M059J (cell line): ENCODE measurements at regions not wholly inside any gene's neighbourhood (a gene's known extent, or its start where the extent isn't known, plus 50 kb on each side); places are given as distances from the start of the nearest gene placed in this dataset.

Experiments
- DNase-seq: peaks from one replicate; pipeline ENCODE4 v3.0.0-alpha.2; 2012; ENCODE audit warnings: low read depth

DNA sequence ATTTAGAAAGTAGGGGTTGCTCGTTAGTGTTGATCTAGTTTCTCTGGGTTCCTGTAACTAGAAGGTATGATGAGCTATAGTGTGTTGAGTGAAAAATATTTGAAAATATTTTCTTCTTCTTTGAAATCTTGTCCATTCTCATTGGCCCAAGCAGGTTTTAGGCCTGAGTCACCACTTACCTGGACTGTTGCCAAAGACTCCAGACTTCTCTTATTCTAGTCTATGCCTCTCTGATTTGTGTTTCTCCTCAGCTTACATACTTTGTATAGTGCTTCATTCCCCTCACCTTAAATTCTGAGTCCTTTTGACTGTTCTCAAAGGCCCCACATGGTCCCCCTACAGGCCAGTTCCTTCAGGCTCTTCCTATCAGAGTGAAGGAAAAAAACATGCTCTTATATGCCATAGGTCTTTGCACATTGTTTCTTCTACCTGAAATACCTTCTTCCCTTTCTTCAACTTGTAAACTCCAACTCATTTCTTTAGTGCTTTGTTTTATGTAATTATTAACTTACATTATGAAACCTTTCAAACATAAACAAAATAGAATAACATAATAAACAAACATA lies 258.2 kb downstream of the PPP1R2C start:
- peak; percentile 69 for DNase-seq

DNA sequence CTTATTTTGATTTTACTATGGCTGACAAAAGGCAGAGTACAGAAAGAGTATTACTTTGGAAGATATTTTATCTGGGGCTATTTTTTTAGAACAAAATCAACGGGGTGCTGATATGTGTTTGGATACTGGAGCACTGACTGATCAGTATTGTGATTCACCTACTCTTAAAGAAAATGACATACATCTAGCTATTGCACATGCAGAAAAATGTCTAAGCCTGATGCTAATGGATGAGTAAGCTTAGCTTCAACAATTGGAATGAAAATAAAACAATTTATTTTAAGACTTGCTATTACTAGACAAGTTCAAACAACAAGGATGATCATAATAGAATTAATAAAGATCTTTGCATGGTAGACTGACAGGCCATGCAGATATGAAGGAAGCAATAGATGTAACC lies 262.0 kb downstream of the PPP1R2C start:
- no peak for DNase-seq

DNA sequence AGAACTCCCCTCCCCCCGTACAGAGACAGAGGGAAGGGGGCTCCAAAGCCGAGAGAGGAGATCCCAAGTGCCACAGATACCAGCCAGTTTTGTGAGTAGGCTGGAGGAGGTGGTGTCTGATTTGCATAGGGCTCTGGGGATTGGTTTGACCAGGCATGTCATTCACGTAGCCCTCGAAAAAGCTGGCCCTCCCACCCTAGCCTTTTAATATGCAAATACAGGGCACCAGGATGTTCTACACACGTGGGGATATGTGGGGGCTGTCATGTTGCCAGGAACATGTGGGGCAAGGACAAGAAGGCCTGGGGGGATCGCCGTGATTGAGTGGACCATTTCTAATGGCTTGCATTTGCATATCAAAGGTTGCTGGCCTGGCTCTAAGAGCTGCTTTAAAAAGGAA lies 272.9 kb downstream of the PPP1R2C start:
- no peak for DNase-seq

DNA sequence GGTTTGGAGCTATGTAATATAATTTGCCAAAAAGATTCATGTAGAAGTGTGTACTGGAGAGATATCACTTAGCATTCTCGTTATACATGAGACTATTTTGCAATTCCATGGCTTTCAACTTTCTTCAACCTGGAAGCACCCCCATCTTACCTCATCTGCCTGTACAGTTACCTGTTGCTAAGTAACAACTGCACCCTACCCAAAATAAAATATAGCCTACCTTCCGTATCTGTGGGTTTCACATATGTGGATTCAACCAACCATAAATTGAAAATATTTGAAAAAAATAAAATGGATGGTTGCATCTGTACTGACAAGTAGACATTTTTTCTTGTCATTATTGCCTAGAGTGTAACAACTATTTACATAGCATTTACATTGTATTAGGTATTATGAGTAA lies 278.3 kb downstream of the PPP1R2C start:
- DNase-seq: no peak

DNA sequence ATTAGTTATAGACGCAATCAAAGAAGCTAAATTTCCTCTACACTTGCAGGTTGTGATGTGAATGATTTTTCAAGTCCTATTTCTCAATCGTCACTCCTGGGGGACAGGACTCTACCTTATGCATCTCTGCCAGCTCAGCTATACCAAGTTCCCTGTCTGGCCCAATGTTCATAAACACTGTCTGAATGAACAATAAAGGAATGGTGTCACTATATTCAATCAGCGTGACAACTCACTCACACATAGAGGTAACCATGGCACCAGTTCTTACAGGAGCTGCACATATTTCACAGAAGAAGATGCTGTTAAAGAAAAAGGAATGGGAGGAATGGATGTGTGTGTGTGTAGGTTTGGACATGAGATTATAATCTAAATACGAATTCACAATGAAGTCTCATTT lies 280.6 kb downstream of the PPP1R2C start:
- no peak for DNase-seq

DNA sequence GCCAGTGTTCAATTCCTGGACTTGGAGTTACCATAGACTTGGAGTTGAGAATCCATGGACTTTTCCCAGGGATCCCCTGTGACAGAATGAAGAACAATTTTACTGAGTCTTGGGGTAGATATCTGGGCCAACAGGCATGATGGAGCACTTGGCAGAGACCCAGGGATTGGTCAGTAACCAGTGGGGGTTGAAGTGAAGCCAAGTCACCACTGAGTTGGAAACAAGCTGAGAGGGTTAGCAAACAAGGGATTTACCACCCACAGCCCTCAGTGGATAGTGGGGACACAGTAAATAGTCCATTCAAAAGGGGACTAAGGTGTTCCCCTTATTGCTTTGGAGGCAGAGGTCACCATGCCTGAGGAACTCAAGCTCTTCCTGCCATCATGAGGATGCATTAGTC lies 281.7 kb downstream of the PPP1R2C start:
- peak; percentile 18 for DNase-seq

DNA sequence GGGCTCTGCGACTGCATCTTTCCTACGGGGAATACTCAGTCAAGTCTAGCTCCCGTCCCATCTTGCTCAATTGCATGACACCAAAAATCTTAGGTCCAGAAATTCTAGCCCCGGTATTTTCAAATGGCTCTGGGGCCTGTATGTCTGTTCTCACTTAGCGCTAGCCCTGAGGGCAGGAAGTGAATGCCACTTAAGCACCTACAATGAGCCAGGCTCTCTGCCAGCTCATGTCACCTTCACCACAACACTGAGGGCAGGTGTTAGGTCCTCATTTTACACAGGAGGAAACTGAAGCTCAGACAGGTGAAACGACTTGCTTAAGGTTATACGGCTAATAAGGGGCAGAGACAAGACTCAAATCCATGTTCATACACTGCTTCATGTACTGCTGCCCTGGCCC lies 282.8 kb downstream of the PPP1R2C start:
- peak; percentile 23 for DNase-seq

DNA sequence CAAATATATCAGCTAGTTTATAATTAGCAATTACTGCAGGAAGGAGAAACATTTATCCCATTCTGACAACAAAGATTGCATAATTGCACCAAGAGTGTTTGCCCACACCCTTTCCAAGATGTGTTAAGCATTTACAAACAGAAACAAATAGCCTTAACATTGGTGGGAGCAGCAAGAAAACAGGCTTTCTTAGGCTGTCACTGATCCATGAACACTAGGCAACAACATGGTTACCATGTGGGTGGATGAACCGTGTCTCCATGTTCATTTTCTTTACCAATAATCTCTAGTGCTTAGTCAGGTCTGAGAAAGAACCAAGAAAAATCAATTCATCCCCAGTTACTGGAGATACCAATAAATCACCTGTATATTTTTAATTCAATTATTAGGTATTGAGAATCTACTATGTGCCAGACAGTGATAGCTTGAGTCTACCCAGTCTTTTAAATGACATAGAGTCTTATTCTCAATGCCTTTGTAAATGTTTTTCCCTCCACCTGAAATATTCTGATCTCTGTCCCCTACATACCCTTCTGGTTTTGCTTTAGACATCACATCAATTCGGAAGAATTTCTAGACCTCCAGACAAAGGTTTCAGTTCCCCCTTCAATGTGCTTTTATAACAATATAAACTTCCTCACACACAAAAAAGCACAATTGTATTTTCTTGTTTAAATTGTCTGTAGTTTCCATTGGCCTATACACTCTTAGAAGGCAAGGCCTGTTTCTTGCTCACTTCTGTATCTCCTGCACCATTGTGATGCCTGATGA lies 286.6 kb downstream of the PPP1R2C start:
- no peak for DNase-seq

DNA sequence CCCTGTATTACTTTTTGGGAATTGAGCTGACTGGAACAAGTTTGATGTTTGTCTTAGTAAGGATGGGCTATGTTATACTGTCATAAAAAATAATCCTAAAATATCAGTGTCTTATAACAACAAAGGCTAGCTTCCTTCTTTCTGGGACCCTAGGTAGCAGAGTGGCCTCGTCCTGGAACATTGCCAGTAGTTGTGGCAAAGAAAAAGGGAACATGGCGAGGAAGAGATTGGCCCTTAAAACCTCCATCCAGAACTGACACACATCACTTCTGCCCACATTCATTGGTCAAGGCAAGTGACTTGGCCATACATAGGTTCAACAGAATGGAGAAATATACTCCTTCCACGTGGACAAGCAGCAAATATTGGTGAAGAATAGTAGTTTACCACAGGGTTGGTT lies 287.9 kb downstream of the PPP1R2C start:
- no peak for DNase-seq

DNA sequence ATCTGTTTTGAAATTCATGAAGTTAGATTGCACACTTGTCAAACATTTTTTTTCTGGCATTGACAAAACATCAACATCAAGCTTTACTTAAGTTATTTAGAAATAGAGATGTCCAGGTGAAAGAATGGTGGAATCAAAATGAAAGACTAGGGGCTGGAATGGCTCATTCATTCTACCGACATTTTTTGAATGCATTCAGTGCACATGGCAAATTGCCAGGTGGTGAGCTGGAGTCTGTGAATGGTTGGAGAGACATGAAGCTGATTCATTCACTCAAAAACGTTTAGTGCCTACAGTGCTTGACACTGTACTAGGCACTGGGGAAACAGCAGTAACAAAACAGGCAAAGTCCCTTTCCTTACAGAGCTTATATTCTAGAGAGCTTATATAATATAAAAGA lies 292.4 kb downstream of the PPP1R2C start:
- peak; percentile 58 for DNase-seq

DNA sequence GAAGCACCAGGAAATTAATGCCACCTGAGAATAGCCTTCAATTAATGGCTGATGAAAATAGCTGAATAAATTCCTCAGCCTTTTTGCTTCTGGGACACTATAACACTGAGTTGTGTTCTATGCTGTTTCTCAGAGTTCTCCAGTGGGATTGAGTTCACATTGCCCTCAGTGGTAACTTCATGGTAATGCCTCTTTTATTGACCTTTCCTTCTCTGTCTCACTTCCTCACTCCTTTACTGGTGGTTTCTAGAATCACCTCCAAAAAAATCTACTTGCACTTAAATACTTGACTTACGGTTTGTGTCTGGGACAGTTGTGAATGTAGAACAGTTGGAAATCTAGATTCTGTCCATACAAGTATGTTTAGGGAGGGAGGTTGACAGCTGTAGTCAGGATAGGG lies 293.7 kb downstream of the PPP1R2C start:
- no peak for DNase-seq

DNA sequence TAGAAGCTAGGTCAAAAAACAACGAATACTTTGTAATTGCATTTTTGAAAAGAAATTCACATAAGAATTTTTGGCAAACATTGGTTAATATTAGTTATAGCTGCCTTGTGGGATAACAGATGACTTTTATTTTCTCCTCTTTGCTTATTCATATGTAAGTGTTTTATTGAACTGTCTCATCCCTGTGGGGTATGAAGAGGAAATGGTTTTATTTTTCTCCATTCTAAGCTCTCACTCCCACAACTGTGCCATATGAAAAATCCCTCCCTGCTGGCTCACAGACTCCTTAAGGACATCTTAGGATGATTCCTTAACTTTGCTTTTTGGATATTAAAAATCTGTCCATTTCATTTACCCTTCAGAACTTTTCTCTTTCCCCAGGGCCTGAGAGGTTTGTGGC lies 300.6 kb downstream of the PPP1R2C start:
- no peak for DNase-seq

DNA sequence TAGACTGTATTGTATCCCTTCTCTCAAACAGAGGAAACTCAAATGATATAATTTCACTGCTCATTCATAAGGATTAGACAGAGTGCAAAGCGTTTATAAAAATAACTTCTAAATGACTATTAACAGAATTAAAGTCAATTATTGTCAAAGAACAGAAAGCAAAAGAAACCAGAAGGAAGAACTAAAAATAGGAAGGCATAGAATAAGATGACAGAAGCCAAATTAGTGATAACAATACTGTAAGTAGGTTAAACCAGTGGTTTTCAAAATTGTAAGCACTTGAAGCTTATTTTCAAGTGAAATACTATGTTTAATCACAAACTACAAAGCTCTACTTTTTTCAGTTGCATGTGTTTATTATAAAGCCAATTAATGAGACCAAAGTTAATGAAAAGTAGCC lies 305.2 kb downstream of the PPP1R2C start:
- DNase-seq: no peak

DNA sequence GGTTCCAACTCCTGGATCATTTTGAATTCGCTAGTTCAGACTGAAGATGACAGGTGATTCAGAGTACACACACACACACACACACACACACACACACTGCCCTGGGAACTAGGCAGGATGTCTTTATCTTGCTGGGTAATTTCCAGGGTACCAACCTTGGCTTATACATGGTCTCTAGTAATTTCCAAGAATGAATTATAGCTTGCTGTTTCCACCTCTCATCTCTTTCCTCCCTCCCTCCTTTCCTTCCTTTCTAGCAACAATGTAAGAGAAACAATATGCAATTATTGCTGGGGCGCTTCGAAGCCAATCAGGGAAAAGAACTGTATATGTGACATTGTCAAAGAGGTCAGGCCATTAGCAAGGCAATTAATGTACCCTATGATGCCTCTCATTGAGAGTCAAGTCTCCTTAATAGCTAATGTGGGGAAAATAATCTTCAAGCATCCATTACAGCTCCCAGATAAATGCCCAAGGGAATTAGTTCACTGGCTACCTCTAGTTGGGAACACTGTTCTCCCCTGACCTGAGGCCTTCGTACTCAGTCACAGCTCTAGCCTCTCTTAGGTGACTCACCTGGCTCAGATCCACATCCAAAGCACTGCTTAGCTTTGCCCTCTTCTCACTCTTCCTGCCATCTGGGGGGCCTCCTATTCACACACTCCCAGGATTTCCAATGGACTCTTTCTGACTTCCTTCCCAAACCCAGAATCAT lies 311.5 kb downstream of the PPP1R2C start:
- peak; percentile 58 for DNase-seq

DNA sequence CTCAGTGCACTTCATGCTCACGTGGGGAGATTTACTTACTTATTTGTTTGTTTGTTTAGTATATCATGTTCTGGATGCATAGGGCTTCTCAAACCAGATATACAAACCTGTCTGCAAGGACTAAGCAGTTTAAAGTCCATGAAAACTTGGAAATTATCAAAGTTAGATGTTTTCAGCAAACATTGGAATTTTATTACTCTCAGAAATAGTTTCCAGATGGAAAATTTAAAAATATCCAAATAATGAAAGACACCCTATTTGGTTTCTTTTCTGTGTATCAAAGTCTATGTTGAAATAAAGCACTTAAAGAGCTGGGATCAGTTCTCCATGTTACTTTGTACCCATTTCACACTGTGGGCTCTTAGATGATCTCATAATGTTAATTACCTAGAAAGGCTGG lies 312.1 kb downstream of the PPP1R2C start:
- no peak for DNase-seq

DNA sequence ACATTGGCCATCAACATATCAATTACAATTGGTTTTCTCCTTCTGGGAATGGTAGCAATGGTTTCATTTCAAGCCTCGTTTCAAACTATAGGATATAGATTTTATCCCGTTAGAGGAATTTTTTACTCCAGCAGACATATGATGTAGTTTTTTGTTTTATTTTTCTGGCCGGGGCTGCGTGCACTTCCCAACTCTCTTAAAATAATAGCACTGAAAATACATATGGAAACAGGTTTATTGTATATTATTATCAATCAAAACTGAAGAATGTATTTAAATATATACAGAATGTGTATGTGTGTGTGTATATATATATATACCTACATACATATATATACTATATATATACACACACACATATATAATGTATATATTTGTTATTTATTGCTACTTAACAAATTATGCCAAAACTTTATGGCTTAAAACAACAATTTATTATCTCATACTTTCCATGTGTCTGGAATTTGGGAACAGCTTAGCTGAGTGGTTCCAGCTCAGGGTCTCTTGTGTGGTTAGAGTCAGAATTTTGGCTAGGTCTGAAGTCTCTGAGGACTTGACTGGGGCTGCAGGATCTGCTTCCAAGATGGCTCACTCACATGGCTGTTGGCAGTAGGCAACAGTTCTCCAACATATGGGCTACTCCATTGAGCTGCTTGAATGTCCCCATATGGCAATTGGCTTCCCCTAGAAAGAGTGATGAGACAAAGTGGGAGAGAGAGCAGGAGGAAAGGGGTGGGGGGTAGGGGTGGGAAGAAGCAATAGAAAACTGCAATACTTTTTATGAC lies 314.1 kb downstream of the PPP1R2C start:
- no peak for DNase-seq

DNA sequence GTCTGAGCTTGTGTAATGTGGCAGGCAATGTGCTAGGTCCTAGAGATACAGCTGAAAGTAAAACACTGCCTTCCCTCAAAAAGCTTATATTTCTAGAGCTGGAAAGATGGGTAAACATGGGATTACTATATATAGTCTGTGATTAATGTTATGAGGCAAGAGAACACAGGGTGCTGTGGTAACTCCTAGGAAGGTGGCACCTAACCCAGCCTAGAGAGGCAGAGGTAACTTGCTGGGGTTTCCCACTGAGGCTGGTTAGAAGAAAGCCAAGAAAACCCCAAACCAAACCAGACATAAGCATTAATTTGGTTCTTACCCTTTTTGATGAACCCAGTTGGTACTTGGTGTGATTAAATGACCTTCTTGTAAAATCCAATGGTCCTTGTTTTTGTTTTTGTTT lies 315.0 kb downstream of the PPP1R2C start:
- no peak for DNase-seq

DNA sequence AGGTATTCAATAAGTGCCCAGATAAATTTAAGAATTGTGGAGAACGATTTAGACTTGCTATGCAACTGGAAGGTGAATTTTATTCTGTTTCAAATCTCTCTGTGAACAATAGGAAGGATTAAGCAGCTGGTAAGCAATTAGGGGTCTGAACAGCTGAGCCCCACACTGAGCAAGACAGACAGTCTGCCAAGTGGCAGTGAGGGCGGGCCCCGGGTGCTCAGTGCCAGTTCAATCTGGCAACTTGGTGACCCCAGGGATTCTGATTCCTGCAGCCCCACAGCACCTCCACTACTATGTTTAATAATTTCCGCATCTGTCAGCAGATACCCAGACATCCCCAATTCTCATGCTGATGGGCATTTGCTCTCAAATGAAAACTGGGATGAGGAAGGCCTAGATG lies 317.3 kb downstream of the PPP1R2C start:
- DNase-seq: no peak

DNA sequence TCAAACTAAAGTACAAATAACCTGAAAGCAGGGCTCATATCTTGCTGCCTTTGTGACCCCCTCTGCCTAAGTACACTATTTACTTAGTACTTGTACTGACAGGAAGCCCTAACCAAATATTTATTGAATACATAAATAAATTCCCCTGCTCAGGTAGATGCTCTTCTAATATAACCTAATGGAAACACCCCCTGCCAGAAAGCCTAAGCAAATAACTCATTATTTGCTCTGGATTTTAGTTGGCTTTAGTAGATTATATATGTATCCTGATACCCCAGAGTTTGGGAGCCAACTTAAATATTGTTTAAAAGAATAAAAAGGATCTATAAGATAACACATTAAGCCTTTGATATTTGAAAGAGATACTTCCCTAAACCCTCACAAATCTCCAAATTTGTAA lies 318.2 kb downstream of the PPP1R2C start:
- DNase-seq: no peak

DNA sequence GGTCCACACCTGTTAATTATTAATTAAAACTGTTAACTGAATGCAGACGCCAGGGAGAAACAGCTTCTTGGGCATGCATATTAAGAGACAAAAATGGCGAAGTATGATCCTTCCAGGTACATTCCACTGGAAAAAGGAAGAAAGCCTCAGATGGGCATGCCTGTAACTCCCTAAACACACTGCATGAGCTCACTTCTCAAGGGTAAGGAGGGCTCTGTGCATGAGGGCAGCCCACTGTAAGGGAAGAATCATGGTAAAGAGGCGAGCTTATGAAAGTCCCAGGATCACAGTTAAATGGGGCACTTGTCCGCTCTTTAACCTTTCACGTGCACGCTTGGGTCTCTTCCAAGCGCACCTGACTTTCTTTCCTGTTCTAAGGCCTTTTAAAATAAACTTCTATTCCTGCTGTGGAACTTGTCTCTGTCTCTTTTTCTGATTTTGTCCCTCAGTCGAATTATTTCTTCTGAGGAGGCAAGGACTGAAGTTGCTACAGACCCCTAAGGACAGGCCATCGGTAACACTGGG lies 321.7 kb downstream of the PPP1R2C start:
- no peak for DNase-seq

DNA sequence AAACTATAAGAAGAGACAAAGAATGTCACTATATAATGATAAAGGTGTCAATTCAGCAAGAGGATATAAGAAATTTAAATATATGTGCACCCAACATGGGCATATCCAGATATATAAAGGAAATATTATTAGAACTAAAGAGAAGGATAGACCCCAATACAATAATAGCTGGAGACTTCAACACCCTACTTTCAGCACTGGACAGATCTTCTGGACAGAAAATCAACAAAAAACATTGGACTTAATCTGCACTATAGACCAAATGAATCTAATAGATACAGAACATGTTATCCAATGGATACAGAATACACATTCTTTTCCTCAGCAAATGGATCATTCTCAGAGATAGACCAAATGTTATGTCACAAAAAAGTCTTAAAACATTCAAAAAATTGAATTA lies 327.7 kb downstream of the PPP1R2C start:
- no peak for DNase-seq

DNA sequence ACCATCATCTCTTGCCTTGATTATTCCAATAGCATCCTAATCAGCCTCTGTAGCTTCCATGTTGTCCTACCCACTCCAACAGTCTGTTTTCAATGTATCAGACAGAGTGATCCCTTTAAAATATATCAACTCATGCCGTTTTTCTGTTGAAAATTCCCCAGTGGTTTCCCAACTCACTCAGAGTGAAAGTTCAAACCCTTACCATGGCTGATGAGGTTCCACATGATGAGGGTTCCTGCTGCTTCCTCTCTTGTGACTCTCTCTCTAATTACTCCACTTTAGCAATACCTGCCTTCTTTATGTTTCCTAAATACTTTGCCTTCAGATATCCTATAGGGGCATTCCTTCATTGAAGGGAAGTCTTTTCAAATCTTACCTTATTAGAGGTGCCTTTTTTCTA lies 334.7 kb downstream of the PPP1R2C start:
- no peak for DNase-seq
